GM21825 (cell line): ENCODE measurements at regions not wholly inside any gene's neighbourhood (a gene's known extent, or its start where the extent isn't known, plus 50 kb on each side); places are given as distances from the start of the nearest gene placed in this dataset.

Experiments
- ATAC-seq: cut with Tn5 transposase; IDR thresholded peaks from one replicate; pipeline ENCODE4 v1.9.1; 2021; ENCODE audit warnings: mild to moderate bottlenecking, moderate library complexity; ENCODE audit not compliant: unreplicated experiment

GRCh38 chr6:66403966-66404365 is 696.9 kb upstream of the EYS start:
- no peak for ATAC-seq

- no peak for ATAC-seq
These were observed 695.8 kb upstream of the EYS start for GRCh38 chr6:66402873-66403272.

DNA sequence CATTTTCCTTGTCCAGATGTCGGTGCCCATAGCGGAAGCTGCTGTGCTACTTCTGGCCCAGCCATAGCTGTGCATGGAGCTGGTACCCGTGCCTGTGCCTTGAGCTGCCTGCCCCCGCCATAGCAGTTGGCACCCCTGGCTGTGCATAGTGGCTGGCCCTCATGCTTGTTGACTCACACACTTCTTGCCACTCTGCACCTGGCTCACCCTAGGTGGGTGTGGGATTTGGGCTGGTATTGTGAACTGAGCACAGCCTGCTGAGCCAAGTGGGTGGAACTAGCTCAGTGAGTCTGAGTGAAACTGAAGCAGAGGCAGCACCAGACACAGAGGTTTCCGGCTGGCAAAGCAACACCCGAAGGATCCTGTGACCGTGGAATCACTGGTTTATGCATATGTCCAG is 689.5 kb upstream of the EYS start:
- ATAC-seq, result no peak

DNA sequence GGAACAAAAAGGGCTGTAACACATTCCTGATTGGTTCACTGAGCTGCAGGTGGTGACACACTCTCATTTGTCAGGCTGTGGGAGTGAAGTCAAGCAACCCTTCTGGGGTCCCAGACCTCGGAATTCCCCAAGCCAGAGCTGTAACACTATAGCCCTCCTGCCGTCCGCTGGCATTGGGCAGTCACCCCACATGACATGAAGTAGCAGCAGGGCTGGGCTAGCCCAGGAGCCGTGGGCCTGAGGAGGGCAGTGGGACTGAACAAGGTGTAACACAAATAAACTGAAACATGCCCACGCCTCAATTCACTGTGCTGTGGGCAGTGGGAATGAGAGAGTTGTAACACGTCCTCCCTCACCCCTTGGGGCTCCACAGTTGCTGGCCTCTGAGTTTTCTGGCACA is 689.1 kb upstream of the EYS start:
- ATAC-seq, result no peak

DNA sequence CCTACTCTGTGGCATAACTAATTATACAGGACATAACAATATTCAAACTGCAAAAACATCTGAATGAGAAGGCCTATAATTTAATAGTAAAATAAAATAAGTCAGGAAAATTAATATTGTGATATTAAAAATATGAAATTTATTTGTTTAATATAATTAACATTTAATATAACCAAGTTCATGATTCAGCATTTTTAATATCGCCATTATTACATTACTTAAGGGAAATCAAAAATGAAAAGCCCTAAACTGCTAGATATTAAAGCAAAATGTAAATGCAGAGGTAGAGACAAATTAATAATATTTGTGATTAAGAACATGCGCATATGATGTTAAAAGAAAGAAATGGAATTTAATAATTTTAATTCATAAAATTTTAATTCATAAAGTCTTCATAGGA is 683.4 kb upstream of the EYS start:
- no peak for ATAC-seq

DNA sequence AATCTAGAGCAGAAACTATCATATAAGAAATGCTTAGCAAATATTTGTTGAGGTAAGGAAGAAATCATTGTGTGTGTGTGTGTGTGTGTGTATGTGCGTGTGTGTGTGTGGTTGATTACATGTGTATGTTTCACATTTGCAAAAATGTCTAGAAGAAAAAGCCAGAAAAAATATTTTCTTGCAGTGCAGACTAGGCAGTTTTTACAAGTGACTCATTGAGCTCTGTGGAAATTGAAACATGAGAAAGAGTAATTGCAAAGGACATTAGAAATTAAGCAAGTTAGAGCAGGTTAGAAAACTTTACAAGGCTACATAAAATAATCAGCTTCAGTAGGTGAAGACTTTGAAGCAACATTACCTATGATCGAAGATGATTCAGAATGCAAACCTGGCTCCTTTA is 669.0 kb upstream of the EYS start:
- no peak for ATAC-seq

- no peak for ATAC-seq
These were observed 662.4 kb upstream of the EYS start for GRCh38 chr6:66369407-66369806.

DNA sequence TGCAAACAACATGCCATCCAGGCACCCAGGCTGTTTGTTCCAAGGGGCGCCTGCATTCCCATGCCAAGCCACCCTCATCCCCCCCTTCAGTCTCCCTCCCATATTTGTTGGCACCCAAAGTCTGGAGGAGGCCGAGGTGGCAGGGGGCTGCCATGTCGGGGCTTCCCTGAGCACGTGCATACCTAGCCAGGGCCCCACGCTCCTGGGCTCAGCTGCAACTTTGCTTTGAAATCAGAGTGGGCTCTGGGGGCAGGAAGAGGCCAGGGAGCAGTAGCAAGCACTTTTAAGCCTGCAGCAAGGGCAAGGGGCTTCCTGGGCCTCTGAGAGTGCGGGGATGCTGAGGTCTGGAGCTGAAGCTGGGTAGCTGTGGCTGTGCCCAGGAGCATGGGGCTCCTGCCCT is 655.9 kb upstream of the EYS start:
- no peak for ATAC-seq

DNA sequence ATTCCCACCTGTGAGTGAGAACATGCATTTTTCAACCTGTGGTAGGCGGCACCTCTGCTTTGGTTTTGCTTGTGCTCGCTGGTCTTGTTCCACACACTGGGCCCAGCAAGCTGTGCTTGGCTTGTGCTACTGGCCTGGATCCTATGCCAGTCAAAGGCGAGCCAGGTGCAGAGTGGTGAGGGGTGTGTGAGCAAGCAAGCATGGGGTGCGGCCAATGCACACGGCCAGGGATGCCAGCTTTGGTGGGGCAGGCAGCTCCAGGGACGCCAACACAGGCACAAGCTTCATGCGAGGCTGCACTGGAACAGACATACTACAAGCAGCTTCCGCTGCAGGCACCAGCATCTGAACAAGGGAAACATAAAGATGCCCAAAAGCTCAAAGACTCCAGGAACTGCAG is 654.9 kb upstream of the EYS start:
- no peak for ATAC-seq

DNA sequence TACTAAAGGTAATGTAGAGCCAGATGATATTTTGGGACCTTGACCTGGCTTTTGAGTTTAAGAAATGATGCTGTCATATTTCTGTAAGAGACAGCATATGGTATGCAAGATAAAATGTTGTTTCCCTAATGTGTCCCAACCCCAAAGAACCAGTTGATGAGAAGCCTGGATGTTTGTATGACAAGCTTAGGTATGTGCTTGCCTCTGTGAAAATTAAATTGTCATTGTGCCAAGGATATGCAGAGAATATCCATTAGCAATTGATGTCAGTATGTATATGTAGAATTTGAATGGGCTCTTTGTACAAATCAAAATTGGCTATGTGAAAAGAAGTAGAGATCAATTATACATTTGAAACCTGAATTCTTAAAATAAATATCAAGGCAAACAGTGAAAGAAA is 650.8 kb upstream of the EYS start:
- ATAC-seq, result no peak

GRCh38 chr6:66355471-66355870 is 648.4 kb upstream of the EYS start:
- ATAC-seq, result no peak

DNA sequence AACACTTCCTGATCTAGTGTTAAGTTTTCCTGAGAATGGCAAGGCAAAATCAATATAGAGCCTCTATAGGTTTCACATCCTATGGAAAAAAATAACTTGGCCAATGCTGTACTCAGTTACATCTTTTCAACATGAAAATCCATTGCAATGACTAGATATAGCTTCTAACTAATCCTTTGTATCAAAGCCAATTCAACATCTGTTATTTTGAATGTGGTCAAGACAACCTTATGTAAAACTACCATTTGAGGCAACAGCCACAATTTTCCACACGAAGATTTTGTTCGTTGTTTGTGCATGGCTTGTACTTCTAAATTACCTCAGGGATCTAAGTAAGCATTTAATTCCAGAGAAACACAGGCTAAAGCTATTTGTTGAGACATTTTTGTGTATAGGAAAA is 637.8 kb upstream of the EYS start:
- ATAC-seq, result no peak

DNA sequence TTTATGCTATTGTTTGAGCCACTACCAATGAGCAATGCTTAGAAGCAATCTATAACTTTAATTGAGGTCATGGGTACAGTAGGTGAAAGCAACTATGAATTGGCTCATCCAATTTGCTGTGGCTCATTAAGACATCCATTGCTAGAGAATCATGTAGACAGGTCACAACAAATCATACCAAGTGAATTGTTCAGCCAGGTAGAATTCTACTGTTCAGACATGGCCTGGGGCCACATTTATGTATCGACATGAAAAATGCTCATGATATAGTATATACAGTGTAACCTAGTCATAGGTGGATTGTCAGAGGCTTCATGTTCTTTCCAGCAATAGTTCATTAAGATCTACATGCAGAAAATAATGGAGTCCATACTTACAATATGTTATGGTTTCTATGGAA is 633.7 kb upstream of the EYS start:
- ATAC-seq, result no peak

DNA sequence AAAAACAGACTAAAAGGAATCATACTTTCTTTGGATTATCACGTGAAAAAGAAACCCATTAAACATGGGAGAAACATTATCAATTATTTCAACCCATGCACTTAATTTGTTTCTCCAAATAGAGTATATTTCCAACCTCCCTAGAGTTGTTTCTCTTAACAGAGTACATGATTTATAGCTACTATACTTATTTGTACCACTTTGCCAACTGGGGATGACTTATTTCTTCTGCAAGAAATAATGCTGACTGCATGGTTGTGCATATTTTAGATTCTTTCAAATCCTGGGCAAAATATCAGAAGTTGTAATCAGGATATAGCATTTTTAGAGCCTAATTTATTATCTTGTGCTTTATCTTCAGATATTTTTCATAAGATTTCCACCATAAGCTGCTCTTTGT is 629.1 kb upstream of the EYS start:
- no peak for ATAC-seq

DNA sequence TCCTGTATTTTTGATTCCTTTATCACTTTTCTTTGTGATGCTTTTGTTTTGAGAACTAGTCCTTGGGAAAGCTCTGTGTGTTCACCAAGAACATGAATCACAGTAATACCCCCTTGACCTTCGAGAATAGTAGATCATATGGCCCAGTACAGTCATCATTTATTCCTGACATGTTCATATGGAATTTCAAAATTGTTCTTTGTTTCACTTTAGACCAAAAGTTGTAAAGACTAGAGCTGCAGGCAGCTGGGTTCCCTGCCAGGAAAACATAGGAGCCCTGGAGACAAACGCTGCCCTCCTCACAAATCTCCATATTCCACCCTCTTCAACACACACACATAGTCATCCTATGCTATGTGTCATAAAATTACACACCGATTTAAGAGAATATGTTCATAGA is 621.2 kb upstream of the EYS start:
- no peak for ATAC-seq

GRCh38 chr6:66326228-66326627 is 619.2 kb upstream of the EYS start:
- ATAC-seq, result no peak

- ATAC-seq, result no peak
These were observed 614.0 kb upstream of the EYS start for GRCh38 chr6:66321017-66321416.

- ATAC-seq, result no peak
These were observed 600.5 kb upstream of the EYS start for GRCh38 chr6:66307490-66307889.

- no peak for ATAC-seq
These were observed 584.9 kb upstream of the EYS start for GRCh38 chr6:66291905-66292304.

DNA sequence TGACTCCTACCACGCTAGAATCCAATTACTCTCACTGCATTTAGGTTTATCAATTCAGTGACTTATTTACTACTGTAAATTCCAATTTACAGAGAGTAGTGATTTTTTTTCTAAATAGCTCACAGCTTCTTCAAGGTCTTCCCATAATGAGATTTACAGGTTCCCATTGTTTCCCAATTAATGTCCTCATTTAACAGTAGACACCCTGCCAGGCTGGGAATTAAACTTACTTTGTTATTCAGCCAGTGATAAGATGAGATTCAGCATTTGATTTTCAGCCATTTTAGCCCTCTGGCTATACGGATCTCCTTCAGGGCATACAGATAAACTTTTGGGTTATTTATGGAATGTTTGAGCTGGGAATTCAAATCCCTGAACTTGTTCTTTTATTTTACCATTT is 582.9 kb upstream of the EYS start:
- no peak for ATAC-seq

- no peak for ATAC-seq
These were observed 571.1 kb upstream of the EYS start for GRCh38 chr6:66278115-66278514.

GRCh38 chr6:66277400-66277799 is 570.4 kb upstream of the EYS start:
- no peak for ATAC-seq

- ATAC-seq, result no peak
These were observed 558.7 kb upstream of the EYS start for GRCh38 chr6:66265737-66266136.

DNA sequence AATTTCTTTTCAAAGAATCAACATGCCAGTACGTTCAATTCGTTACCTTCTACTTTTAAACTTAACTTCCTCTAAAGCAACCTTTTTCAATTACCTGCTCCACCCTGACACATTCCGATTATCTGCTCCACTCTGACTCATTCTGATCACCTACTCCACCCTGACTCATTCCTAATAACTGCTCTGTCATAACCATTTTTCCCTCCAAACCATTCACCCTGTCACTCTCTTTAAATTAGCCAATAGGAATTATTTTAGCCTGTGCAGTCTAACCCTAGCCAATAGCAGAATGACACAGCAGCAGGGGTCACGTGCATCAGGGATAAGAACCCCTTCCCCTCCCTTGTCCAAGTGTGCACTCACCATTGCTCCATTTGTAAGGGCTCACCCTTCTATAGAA is 557.4 kb upstream of the EYS start:
- no peak for ATAC-seq
